Lung (tissue), 11 donors: ENCODE measurements at regions not wholly inside any gene's neighbourhood (a gene's known extent, or its start where the extent isn't known, plus 50 kb on each side); places are given as distances from the start of the nearest gene placed in this dataset.

Experiments
- ATAC-seq: fragments of 200-7000 bp; cut with Tn5 transposase; one replicate; pipeline ENCODE4 v1.9.1; 2020; ENCODE audit warnings: moderate number of reproducible peaks; ENCODE audit not compliant: insufficient read depth, low FRiP score
- DNase-seq, 3 donors: peaks; one replicate each; pipeline ENCODE4 v3.0.0-alpha.2; 2013 to 2017
- H3K27ac ChIP-seq, 2 donors: one replicate each; pipeline ENCODE4 v1.5.1; 2013; ENCODE audit warnings: mild to moderate bottlenecking in 2 of 2, moderate library complexity in 2 of 2, control low read depth in 1 of 2, inconsistent platforms in 1 of 2, low read depth in 1 of 2, low read length in 1 of 2
- H3K27me3 ChIP-seq, 3 donors: one replicate each; pipeline ENCODE4 v1.5.1; 2013; ENCODE audit warnings: low read length in 2 of 3; ENCODE audit not compliant: control insufficient read depth in 3 of 3, insufficient read depth in 3 of 3
- H3K36me3 ChIP-seq, 4 donors: one replicate each; pipeline ENCODE4 v1.5.1; 2013; ENCODE audit warnings: low read length in 4 of 4, mild to moderate bottlenecking in 1 of 4, moderate library complexity in 1 of 4; ENCODE audit not compliant: control insufficient read depth in 4 of 4, insufficient read depth in 4 of 4
- H3K4me1 ChIP-seq, 5 donors: one replicate each; pipeline ENCODE4 v1.5.1; 2013; ENCODE audit warnings: low read length in 5 of 5, mild to moderate bottlenecking in 2 of 5, moderate library complexity in 1 of 5; ENCODE audit not compliant: control insufficient read depth in 5 of 5, insufficient read depth in 5 of 5
- H3K4me3 ChIP-seq: one replicate; pipeline ENCODE4 v1.5.1; 2013; ENCODE audit warnings: mild to moderate bottlenecking, control low read depth, moderate library complexity
- H3K9ac ChIP-seq, 2 donors: one replicate each; pipeline ENCODE4 v1.5.1; 2013; ENCODE audit warnings: low read length in 2 of 2, control low read depth in 1 of 2; ENCODE audit not compliant: insufficient read depth in 1 of 2
- H3K9me3 ChIP-seq, 4 donors: one replicate each; pipeline ENCODE4 v1.5.1; 2013; ENCODE audit warnings: low read length in 3 of 4, mild to moderate bottlenecking in 1 of 4, moderate library complexity in 1 of 4; ENCODE audit not compliant: control insufficient read depth in 4 of 4, insufficient read depth in 3 of 4
- CTCF ChIP-seq: IDR thresholded peaks from 2 replicates; pipeline ENCODE4 v1.5.1; 2012; ENCODE audit warnings: mild to moderate bottlenecking; ENCODE audit errors: control extremely low read depth, extremely low read depth
- WGBS, 2 donors: extraction: QIAGEN DNeasy Blood & Tissue Kit; methylation state at CpG; one replicate each; pipeline ENCODE4 v1.1.7; 2013; 5-methylcytosine and 5-hydroxymethylcytosine counted together
- donor health status: control.
- donor health status: control.
- donor health status: Bipolar disorder and iron deficiency.
- donor health status: healthy.
- donor health status: DM: yes; HTN: yes; CAD: no.

- TF ChIP-seq CTCF = no peak
Observed at GRCh38 chr3:194195611-194196010, 59.7 kb downstream of the HES1 start.

GRCh38 chr3:194196876-194197275 is 60.9 kb downstream of the HES1 start:
- H3K36me3 ChIP-seq = no peaks in the 10 kb centered on the region
- no peak overlapping the region for H3K27ac ChIP-seq
- DNase-seq = no peak
- H3K4me3 ChIP-seq = no peak overlapping the region
- no peaks in the 10 kb centered on the region for H3K27me3 ChIP-seq
- H3K9ac ChIP-seq = no peak overlapping the region
- ATAC-seq = no peak
- 85 to 89% methylated on average over 9 of the region's 9 CpGs for WGBS, 2 donors
- TF ChIP-seq CTCF = no peak
- peaks cover 0 to under 1% (median 0%) of the 10 kb centered on the region in 4 donors for H3K9me3 ChIP-seq
- H3K4me1 ChIP-seq = peaks cover 0 to 24% (median 11%) of the 10 kb centered on the region in 5 donors

More at GRCh38 chr3:194195611-194196010, 59.7 kb downstream of the HES1 start:
- Histone ChIP-seq H3K27ac (no peak overlapping the region), H3K9me3 (peaks cover 0 to 3% (median 0%) of the 10 kb centered on the region in 4 donors), H3K4me1 (peaks cover 0 to 14% (median 8%) of the 10 kb centered on the region in 5 donors), H3K27me3 (no peaks in the 10 kb centered on the region), H3K9ac (no peak overlapping the region), H3K36me3 (no peaks in the 10 kb centered on the region), H3K4me3 (no peak overlapping the region)
- no peak for DNase-seq
- no peak for ATAC-seq
- 86 to 98% methylated on average over 3 of the region's 3 CpGs for WGBS, 2 donors

DNA sequence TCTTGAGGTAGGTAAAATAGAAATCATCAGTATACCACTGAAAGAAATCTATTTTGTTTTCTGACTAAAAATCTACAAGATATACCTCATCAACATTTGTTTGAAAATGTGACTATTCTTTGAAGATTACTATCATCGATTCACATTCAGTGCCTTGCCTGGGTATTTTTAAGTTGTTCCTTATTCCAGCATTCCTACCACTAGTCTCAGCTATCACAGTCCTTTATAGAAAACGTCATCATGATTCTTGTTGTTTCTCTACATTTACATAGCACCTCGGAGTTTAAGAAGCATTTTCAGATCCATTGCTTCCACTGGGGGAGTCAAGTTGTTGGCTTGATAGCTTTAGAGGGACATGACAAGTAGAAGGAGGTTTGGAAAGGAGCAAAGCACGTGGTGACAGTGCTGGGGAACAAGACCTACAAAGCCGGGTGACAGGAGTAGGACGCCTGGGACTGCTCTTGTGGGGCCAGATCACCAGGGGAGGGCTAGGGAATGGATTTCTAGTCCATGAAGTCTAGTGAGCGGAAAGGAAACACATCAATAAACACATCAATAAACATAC is 61.5 kb downstream of the HES1 start:
- no peak for TF ChIP-seq CTCF
- Histone ChIP-seq H3K4me3 (no peak overlapping the region), H3K9ac (no peak overlapping the region), H3K36me3 (no peaks in the 10 kb centered on the region), H3K27ac (no peak overlapping the region), H3K9me3 (no peaks in the 10 kb centered on the region), H3K4me1 (peaks cover 0 to 24% (median 11%) of the 10 kb centered on the region in 5 donors), H3K27me3 (no peaks in the 10 kb centered on the region)
- ATAC-seq (no peak), DNase-seq (no peak)
- 89 to 95% methylated on average over 7 of the region's 7 CpGs for WGBS, 2 donors
